Loucy (cell line): ENCODE measurements at regions not wholly inside any gene's neighbourhood (a gene's known extent, or its start where the extent isn't known, plus 50 kb on each side); places are given as distances from the start of the nearest gene placed in this dataset.
A peak's percentile ranks its signal among the peaks of the same experiment; 100 is the strongest.

Experiments used
- H2AFZ ChIP-seq: fragments of 200-600 bp; sonication (generic); 2 replicates; pipeline ENCODE4 v1.6.0; 2016; ENCODE audit warnings: antibody characterized with exemption, mild to moderate bottlenecking, low read length, moderate library complexity
- H3F3A ChIP-seq: fragments of 200-600 bp; 2 replicates; pipeline ENCODE4 v1.6.0; 2016; ENCODE audit warnings: antibody characterized with exemption, low read depth, mild to moderate bottlenecking
- H3K27me3 ChIP-seq: fragments of 200-600 bp; sonication (generic); 2 replicates; pipeline ENCODE4 v1.6.1; 2014; ENCODE audit warnings: low read length, mild to moderate bottlenecking; ENCODE audit not compliant: insufficient read depth, poor library complexity, severe bottlenecking
- H3K36me3 ChIP-seq: fragments of 200-600 bp; sonication (generic); 2 replicates; pipeline ENCODE4 v1.6.1; 2016; ENCODE audit warnings: low read length; ENCODE audit not compliant: insufficient read depth
- H3K4me1 ChIP-seq: fragments of 200-600 bp; sonication (generic); 2 replicates; pipeline ENCODE4 v1.5.1; 2014; ENCODE audit warnings: low read length, mild to moderate bottlenecking; ENCODE audit not compliant: insufficient read depth, poor library complexity, severe bottlenecking
- H3K4me2 ChIP-seq: fragments of 200-600 bp; sonication (generic); 2 replicates; pipeline ENCODE4 v1.6.0; 2014; ENCODE audit warnings: antibody characterized with exemption, low read length, low read depth, mild to moderate bottlenecking; ENCODE audit not compliant: poor library complexity, severe bottlenecking
- H3K4me3 ChIP-seq: fragments of 200-600 bp; sonication (generic); 2 replicates; pipeline ENCODE4 v1.5.1; 2014; ENCODE audit warnings: low read length, mild to moderate bottlenecking, mixed read lengths; ENCODE audit not compliant: poor library complexity, severe bottlenecking
- H3K79me2 ChIP-seq: fragments of 200-600 bp; sonication (generic); 2 replicates; pipeline ENCODE4 v1.6.1; 2014; ENCODE audit warnings: low read length; ENCODE audit not compliant: insufficient read depth
- H3K9ac ChIP-seq: fragments of 200-600 bp; sonication (generic); 2 replicates; pipeline ENCODE4 v1.6.0; 2014; ENCODE audit warnings: mild to moderate bottlenecking, low read depth, low read length, moderate library complexity; ENCODE audit not compliant: poor library complexity, severe bottlenecking
- H3K9me2 ChIP-seq: fragments of 200-600 bp; sonication (generic); replicated peaks from 2 replicates; pipeline ENCODE4 v1.6.1; 2016; ENCODE audit warnings: low read depth, low read length, mixed read lengths
- H3K9me3 ChIP-seq: fragments of 200-600 bp; sonication (generic); 2 replicates; pipeline ENCODE4 v1.6.1; 2014; ENCODE audit warnings: mild to moderate bottlenecking, antibody characterized with exemption, low read length, low read depth; ENCODE audit not compliant: insufficient read depth
- H4K20me1 ChIP-seq: fragments of 200-600 bp; sonication (generic); 2 replicates; pipeline ENCODE4 v1.6.0; 2014; ENCODE audit warnings: antibody characterized with exemption, low read length, mild to moderate bottlenecking; ENCODE audit not compliant: insufficient read depth, poor library complexity, severe bottlenecking
- CTCF ChIP-seq: fragments of 200-600 bp; sonication (generic); conservative IDR thresholded peaks from 2 replicates; pipeline ENCODE4 v1.5.1; 2014; ENCODE audit warnings: mild to moderate bottlenecking, antibody characterized with exemption, low read length
- EZH2phosphoT487 ChIP-seq: fragments of 200-600 bp; IDR thresholded peaks from 2 replicates; pipeline ENCODE4 v1.6.1; 2018; ENCODE audit warnings: antibody characterized with exemption, mild to moderate bottlenecking, moderate library complexity, borderline replicate concordance

DNA sequence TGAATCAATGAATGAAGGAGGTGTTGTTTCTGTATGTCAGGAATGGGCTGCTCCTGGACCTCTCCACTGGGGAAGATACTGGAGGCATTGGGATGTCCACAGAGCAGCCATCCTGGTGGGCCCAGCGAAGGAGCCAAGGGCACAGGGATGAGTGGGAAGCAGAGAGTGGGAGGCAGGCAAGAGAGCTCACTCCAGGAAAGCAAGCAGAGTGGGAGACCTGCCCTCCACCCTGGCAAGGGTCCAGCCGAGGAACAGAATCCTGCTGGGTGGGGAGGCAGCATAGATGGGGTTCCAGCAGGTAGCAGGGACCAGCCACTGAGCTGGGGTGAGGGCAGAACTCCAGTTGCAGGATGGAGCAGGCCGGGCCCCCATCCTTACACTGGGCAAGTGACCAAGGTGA, 71.9 kb upstream of the AMZ2 start:
- Histone ChIP-seq H3K36me3 (no peaks in the 10 kb centered on the region), H4K20me1 (no peaks in the 10 kb centered on the region), H3K79me2 (no peaks in the 10 kb centered on the region), H3K27me3 (no peaks in the 10 kb centered on the region), H3K4me3 (no peak overlapping the region), H3F3A (no peaks in the 10 kb centered on the region), H3K9me3 (no peaks in the 10 kb centered on the region), H3K9me2 (no peaks in the 10 kb centered on the region), H3K9ac (no peak overlapping the region), H3K4me1 (peaks cover 18% of the 10 kb centered on the region), H3K4me2 (no peak overlapping the region), H2AFZ (no peak overlapping the region)
- TF ChIP-seq EZH2phosphoT487 (no peak), CTCF (no peak)

DNA sequence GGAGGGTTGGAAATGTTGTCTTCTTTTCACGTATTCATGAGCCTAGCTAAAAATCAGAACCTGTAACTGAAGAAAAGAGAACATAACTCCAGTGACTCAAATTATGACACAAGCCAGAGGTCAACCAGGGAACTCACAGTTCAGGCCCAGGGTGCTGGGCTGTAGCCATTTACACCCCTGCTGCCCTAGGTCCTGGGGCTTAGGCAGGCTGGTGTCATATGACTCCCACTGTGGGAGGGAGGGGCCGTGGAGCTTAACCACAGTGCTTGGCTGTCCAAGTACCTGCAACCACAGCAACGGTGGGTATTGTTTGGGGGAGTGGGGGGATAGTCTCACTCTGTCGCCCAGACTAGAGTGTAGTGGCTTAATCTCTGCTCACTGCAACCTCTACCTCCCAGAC, 71.1 kb upstream of the AMZ2 start:
- H3K4me3 ChIP-seq = no peak overlapping the region
- no peaks in the 10 kb centered on the region for H3K9me2 ChIP-seq
- peaks cover 18% of the 10 kb centered on the region for H3K4me1 ChIP-seq
- H3K36me3 ChIP-seq = no peaks in the 10 kb centered on the region
- H3K79me2 ChIP-seq = peaks cover 2% of the 10 kb centered on the region; the same call in 1 of the 2 replicates
- TF ChIP-seq CTCF (no peak), EZH2phosphoT487 (no peak)
- H3K27me3 ChIP-seq = no peaks in the 10 kb centered on the region
- H3F3A ChIP-seq = no peaks in the 10 kb centered on the region
- H2AFZ ChIP-seq = no peak overlapping the region
- H3K4me2 ChIP-seq = peak overlapping the region; percentile 21
- no peak overlapping the region for H3K9ac ChIP-seq
- H3K9me3 ChIP-seq = no peaks in the 10 kb centered on the region
- no peaks in the 10 kb centered on the region for H4K20me1 ChIP-seq

DNA sequence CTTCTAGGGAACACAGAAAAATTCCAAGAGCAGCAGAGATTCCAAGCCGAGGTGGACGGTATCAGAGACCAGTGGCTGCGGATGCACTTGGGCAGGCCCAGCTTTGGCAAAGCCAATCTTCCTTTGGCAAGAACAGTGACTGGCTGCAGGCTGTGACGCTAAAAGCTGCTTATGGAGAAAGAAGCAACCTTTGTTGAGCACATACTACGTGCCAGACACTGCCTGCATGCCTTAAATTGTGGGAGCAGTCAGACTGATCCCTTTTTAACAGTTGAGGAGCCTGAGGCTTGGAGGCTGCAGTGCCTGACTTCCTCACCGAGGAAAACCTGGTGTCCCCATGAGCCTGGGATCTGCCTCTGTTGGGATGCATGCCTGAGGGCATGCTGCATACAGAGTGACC, 69.0 kb upstream of the AMZ2 start:
- H3K79me2 ChIP-seq = peaks cover 23% of the 10 kb centered on the region
- no peak overlapping the region for H3K9ac ChIP-seq
- H3K9me3 ChIP-seq = no peaks in the 10 kb centered on the region
- no peaks in the 10 kb centered on the region for H3K9me2 ChIP-seq
- no peak overlapping the region for H2AFZ ChIP-seq
- H3F3A ChIP-seq = no peaks in the 10 kb centered on the region
- no peaks in the 10 kb centered on the region for H3K36me3 ChIP-seq
- no peaks in the 10 kb centered on the region for H3K27me3 ChIP-seq
- no peak overlapping the region for H3K4me3 ChIP-seq
- no peak for TF ChIP-seq EZH2phosphoT487
- no peak for TF ChIP-seq CTCF
- H4K20me1 ChIP-seq = no peaks in the 10 kb centered on the region
- H3K4me1 ChIP-seq = peaks cover 36% of the 10 kb centered on the region
- H3K4me2 ChIP-seq = no peak overlapping the region
